Keratinocyte (primary cell): ENCODE measurements at regions not wholly inside any gene's neighbourhood (a gene's known extent, or its start where the extent isn't known, plus 50 kb on each side); places are given as distances from the start of the nearest gene placed in this dataset.

Experiments used
- DNase-seq: peaks from one replicate; pipeline ENCODE4 v3.0.0-alpha.2; 2011; ENCODE audit warnings: low read depth, missing footprints, low spot score
- FAIRE-seq: peaks from 2 replicates; lab custom pipeline; 2011; peaks lifted over from hg19 to GRCh38; lab: Jason Lieb, UNC
- H2AFZ ChIP-seq: 2 replicates; pipeline ENCODE4 v1.6.0; 2012; ENCODE audit warnings: low read length, control low read depth, inconsistent platforms; ENCODE audit not compliant: control insufficient read depth
- H3K27ac ChIP-seq: 2 replicates; pipeline ENCODE4 v1.5.1; 2011; ENCODE audit warnings: low read length; ENCODE audit not compliant: control insufficient read depth, insufficient read depth
- H3K27me3 ChIP-seq: 3 replicates; pipeline ENCODE4 v1.6.0; 2011; ENCODE audit warnings: low read length; ENCODE audit not compliant: control insufficient read depth, insufficient read depth; ENCODE audit errors: extremely low read depth
- H3K36me3 ChIP-seq, 2 experiments: 2 replicates in 1 of 2; 3 replicates in 1 of 2; pipeline ENCODE4 v1.5.1; 2011; ENCODE audit warnings: low read length in 2 of 2, mild to moderate bottlenecking in 1 of 2; ENCODE audit not compliant: control insufficient read depth in 2 of 2, insufficient read depth in 2 of 2; ENCODE audit errors: extremely low read depth in 1 of 2
- H3K4me1 ChIP-seq: 3 replicates; pipeline ENCODE4 v1.5.1; 2011; ENCODE audit warnings: low read length; ENCODE audit not compliant: control insufficient read depth, insufficient read depth; ENCODE audit errors: extremely low read depth
- H3K4me2 ChIP-seq: 3 replicates; pipeline ENCODE4 v1.6.0; 2011; ENCODE audit warnings: low read depth, low read length; ENCODE audit not compliant: control insufficient read depth, insufficient read depth; ENCODE audit errors: extremely low read depth
- H3K4me3 ChIP-seq, 3 experiments: fragments of 200-600 bp in 1 of 3; sonication (generic) in 1 of 3; 2 replicates in 2 of 3; 3 replicates in 1 of 3; pipeline ENCODE4 v1.5.1; 2011 to 2016; ENCODE audit warnings: low read length in 3 of 3, mild to moderate bottlenecking in 3 of 3, control low read depth in 2 of 3, inconsistent platforms in 1 of 3, low read depth in 1 of 3, mixed read lengths in 1 of 3, mixed run types in 1 of 3, moderate library complexity in 1 of 3; ENCODE audit not compliant: control insufficient read depth in 2 of 3, insufficient read depth in 2 of 3; ENCODE audit errors: extremely low read depth in 1 of 3
- H3K79me2 ChIP-seq: 2 replicates; pipeline ENCODE4 v1.6.0; 2012; ENCODE audit warnings: low read length; ENCODE audit not compliant: control insufficient read depth, insufficient read depth
- H3K9ac ChIP-seq: 3 replicates; pipeline ENCODE4 v1.6.0; 2011; ENCODE audit warnings: low read length; ENCODE audit not compliant: control insufficient read depth, insufficient read depth; ENCODE audit errors: extremely low read depth
- H3K9me1 ChIP-seq: 3 replicates; pipeline ENCODE4 v1.6.0; 2011; ENCODE audit warnings: low read length; ENCODE audit not compliant: control insufficient read depth, insufficient read depth; ENCODE audit errors: extremely low read depth
- H3K9me3 ChIP-seq: 2 replicates; pipeline ENCODE4 v1.5.1; 2012; ENCODE audit warnings: low read depth, low read length; ENCODE audit not compliant: control insufficient read depth
- H4K20me1 ChIP-seq: 3 replicates; pipeline ENCODE4 v1.6.0; 2011; ENCODE audit warnings: low read length; ENCODE audit not compliant: control insufficient read depth, insufficient read depth; ENCODE audit errors: extremely low read depth
- CTCF ChIP-seq, 3 experiments: IDR thresholded peaks in 1 of 3; conservative IDR thresholded peaks in 1 of 3; optimal IDR thresholded peaks in 1 of 3; 2 replicates in 2 of 3; 3 replicates in 1 of 3; pipeline versions ENCODE3 to v1.5.1; 2011; ENCODE audit warnings: low read length in 3 of 3, mild to moderate bottlenecking in 3 of 3, moderate library complexity in 2 of 3, control low read depth in 1 of 3, inconsistent platforms in 1 of 3; ENCODE audit not compliant: insufficient read depth in 2 of 3; ENCODE audit errors: extremely low read depth in 1 of 3
- EZH2 ChIP-seq: IDR thresholded peaks from one replicate; pipeline ENCODE4 v1.6.1; 2012; ENCODE audit warnings: inconsistent platforms, mild to moderate bottlenecking, low read length, moderate library complexity
- dilution Hi-C: fragments of 300-500 bp; cut with MboI; formaldehyde crosslinking; loops from one replicate; pipeline ENCODE4 v1.7.0; 2020; ENCODE audit warnings: low sequenced_read_pairs; ENCODE audit not compliant: extremely low pct_ligation_motif_present

GRCh38 chr6:113616701-113617274 lies 240.4 kb upstream of the MARCKS start:
- no peak for FAIRE-seq

GRCh38 chr6:113619077-113619476 lies 238.1 kb upstream of the MARCKS start:
- dilution Hi-C loops = no loop called here
- Histone ChIP-seq H3K27me3 (no peaks in the 10 kb centered on the region), H3K9ac (no peak overlapping the region), H3K4me2 (no peak overlapping the region), H3K9me1 (no peaks in the 10 kb centered on the region), H3K79me2 (no peaks in the 10 kb centered on the region), H3K4me1 (no peaks in the 10 kb centered on the region), H3K36me3 (no peaks in the 10 kb centered on the region), H3K4me3 (no peak overlapping the region), H3K27ac (no peak overlapping the region), H2AFZ (no peak overlapping the region), H4K20me1 (no peaks in the 10 kb centered on the region), H3K9me3 (no peaks in the 10 kb centered on the region)
- FAIRE-seq = no peak
- DNase-seq = no peak
- TF ChIP-seq CTCF (optimal IDR thresholded peaks at IDR 0.05 in 1 of 3, IDR thresholded peaks at IDR 0.05 in 1 of 3, conservative IDR thresholded peaks at IDR 0.05 in 1 of 3; ENCODE audit: extremely low read depth in 1 of 3, insufficient read depth in 2 of 3, low read length in 3 of 3) (no peak), EZH2 (no peak)

More at GRCh38 chr6:113616701-113617274, 240.4 kb upstream of the MARCKS start:
- H3K79me2 ChIP-seq = no peaks in the 10 kb centered on the region
- H3K4me1 ChIP-seq = no peaks in the 10 kb centered on the region
- H3K9me3 ChIP-seq = peaks cover 3% of the 10 kb centered on the region
- no peak overlapping the region for H3K4me3 ChIP-seq
- no peak overlapping the region for H3K4me2 ChIP-seq
- TF ChIP-seq EZH2 (no peak), CTCF (optimal IDR thresholded peaks at IDR 0.05 in 1 of 3, IDR thresholded peaks at IDR 0.05 in 1 of 3, conservative IDR thresholded peaks at IDR 0.05 in 1 of 3; ENCODE audit: extremely low read depth in 1 of 3, insufficient read depth in 2 of 3, low read length in 3 of 3) (no peak)
- H3K9ac ChIP-seq = no peak overlapping the region
- DNase-seq = no peak
- no peak overlapping the region for H2AFZ ChIP-seq
- no peak overlapping the region for H3K27ac ChIP-seq
- H4K20me1 ChIP-seq = no peaks in the 10 kb centered on the region
- H3K36me3 ChIP-seq = no peaks in the 10 kb centered on the region
- H3K27me3 ChIP-seq = no peaks in the 10 kb centered on the region
- H3K9me1 ChIP-seq = no peaks in the 10 kb centered on the region
- dilution Hi-C loops = no loop called here
